Stimulated activated CD4-positive, alpha-beta T cell treated with anti-CD3 and anti-CD28 coated beads, Interleukin-2, amount 100 ng/mL, for 48 hours (primary cell): ENCODE measurements at regions not wholly inside any gene's neighbourhood (a gene's known extent, or its start where the extent isn't known, plus 50 kb on each side); places are given as distances from the start of the nearest gene placed in this dataset.
"Not testable (repeated sequence)": the region's sequence is repeated elsewhere in the genome, so short reads cannot be mapped to it uniquely, and the experiment has no call there.

Source experiments
- DNase-seq, 2 donors: peaks; one replicate each; pipeline ENCODE4 v3.0.0-alpha.2; 2020

DNA sequence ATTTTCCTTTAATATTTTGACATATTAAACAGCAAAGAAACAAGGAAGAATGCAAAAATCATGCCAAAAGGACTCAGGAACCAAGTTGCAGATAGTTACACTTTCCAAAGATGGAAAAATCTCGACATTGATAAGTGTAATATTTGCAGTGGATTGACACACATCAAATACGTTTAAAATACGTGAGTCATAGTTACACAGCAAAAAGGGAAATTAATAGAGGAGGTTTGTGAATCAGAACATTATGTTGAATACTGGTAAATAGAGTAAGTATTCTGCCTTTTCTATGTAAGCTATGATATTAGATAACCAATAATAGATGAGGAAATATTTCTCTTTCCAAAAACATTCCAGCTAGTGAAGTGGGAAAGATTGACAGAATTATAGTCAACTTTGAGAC lies 1761.3 kb upstream of the IGFBP7 start:
- no peak for DNase-seq

DNA sequence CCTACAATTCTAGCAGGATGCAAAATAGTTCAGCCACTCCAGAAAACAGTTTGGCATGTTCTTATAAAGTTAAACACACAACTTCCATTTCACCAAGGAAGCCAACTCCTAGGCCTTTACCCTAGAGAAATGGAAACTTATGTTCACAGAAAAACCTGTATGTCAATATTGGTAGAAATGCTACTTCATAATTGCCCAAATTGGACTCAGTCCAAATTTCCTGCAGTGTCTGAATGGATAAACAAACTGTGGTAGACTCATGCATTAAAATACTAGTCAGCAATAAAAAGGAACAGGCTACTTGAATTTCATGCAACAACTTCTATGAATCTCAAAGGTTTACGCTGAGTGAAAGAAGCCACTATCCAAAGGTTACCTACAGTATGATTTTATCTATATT lies 1738.8 kb upstream of the IGFBP7 start:
- DNase-seq = no peak

- DNase-seq = no peak
Measured at GRCh38 chr4:58843455-58843854, 1733.3 kb upstream of the IGFBP7 start.

DNA sequence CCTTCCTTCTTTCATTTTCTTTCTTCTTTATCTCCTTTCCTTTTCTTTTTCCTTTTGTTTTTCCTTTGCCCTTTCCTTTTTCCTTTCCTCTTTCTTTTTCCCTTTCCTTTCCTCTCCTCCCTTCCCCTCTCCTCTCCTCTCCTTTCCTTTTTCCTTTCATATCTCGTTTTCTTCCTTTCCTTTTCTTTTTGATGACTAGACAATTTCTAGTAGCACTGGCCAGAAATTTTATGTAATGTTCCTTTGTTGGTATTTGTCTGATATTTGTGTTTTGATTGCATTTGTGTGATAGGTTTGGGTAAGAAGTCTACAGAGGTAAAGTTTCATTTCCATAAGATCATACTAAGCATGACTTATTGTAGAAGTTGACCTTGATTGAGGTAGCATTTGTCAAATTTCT lies 1722.9 kb upstream of the IGFBP7 start:
- no peak for DNase-seq

DNA sequence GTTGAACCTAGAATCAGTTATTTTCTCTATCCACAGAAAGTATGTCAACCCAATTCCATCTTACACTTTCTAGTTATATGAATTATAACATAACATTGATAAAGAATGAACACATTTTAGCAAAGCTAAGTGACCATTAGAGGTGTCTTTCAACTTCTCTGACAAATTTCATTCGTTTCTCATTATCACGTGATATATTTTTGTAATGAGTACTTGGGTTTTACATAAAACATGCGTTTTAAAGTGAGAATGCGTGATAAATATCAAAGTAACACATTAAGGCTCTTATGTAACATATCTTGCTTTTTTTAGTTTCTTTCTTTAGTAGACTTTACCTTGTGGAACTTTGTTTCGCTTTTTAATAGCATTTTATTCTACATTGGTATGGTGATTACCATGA lies 1715.1 kb upstream of the IGFBP7 start:
- DNase-seq = no peak

- not testable (repeated sequence) for DNase-seq
Measured at GRCh38 chr4:58818560-58818959, 1708.4 kb upstream of the IGFBP7 start.

- no peak for DNase-seq
Measured at GRCh38 chr4:58809948-58810347, 1699.8 kb upstream of the IGFBP7 start.

GRCh38 chr4:58809366-58809765 lies 1699.2 kb upstream of the IGFBP7 start:
- no peak for DNase-seq

DNA sequence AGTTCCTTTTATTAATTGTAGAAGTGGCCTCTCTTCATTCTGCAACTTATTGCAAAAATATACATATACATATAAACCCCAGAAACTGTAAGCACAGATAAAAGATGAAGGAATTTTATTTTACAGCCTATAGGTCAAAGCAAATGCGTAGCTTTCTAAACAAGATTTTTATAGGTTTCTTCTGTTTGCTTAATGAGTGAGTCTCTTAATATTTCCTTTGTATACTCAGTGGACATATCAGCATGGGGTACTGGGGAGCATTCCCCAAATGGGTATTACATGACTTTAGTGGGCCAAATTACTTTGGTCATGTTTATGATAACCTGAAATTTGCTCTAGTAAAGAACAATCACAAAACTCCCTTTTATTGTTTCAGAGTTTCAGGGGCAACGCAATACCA lies 1698.6 kb upstream of the IGFBP7 start:
- DNase-seq = no peak

GRCh38 chr4:58807843-58808615 lies 1697.8 kb upstream of the IGFBP7 start:
- no peak for DNase-seq

DNA sequence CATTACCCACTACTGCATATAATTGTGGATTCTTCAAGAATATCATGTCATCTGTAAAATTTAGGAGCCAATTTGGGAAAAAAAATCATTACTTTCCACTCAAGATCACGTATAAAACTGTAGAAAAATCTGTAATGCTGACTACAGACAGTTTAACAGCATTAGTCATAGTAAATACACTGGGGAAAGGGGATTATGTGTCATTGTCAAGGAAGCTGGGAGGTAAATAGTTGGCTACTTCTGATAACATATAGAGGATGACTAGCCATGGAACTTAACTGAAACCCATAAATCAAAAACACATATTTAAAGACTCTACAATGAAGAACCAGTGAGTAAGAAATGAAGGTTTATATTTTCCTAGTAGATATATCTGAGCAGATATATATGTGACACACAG lies 1666.4 kb upstream of the IGFBP7 start:
- no peak for DNase-seq

- DNase-seq = no peak
Measured at GRCh38 chr4:58767598-58767997, 1657.4 kb upstream of the IGFBP7 start.

DNA sequence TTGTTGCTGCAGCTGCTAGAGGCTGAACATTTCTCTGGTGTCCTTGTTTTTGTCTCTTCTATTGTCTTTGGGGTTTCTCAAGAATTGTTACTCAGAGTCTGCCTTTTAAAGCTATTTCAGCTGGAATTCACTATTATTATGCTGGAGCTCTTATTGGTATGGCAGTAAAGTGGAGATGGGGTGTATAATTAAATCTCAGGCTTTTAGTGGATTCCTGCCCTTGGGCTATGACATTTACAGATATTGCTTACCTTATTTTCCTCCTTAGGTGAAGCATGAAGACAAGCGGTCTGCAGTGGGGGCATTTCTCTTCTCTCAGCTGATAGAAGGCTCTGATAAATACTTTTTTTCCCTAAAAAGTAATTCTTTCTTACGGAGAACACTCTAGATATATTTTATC lies 1656.6 kb upstream of the IGFBP7 start:
- DNase-seq = no peak

GRCh38 chr4:58761563-58761962 lies 1651.4 kb upstream of the IGFBP7 start:
- no peak for DNase-seq

GRCh38 chr4:58760737-58761136 lies 1650.6 kb upstream of the IGFBP7 start:
- no peak for DNase-seq

DNA sequence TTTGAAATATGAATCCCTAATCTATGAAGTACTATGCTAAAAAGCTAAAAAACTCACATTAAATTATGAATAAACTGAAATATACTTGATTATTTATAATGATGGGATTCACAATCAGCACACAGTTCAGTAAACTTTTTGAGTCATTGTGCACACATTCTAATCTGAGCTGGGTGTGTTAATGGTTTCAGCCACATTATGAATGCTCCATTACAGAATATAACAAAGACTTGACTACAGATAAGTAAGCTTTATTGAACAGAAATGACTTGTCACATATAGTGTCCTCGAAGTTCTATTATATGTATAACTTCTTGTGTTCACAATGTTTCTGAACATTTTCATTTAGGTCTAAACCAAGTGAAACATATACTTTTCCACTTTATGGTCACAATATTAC lies 1649.9 kb upstream of the IGFBP7 start:
- DNase-seq = no peak

- DNase-seq = no peak
Measured at GRCh38 chr4:58749206-58749605, 1639.0 kb upstream of the IGFBP7 start.

DNA sequence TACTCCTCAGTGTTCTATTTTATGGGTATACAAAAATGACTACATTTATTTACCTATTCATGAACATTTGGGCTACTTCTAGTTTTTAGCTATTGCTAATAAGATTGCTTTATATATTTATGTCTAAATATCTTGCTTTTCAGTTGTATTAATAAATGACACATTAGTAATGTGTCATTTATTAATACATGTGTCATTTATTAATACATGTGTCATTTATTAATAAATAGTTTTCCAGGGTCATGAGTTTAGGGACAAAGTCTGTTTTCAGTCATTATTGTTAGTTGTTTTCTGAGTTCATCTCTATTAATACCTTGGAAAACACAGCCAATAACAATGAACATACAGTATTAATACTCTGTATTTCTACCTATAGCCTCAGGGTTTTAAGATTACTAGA lies 1630.7 kb upstream of the IGFBP7 start:
- no peak for DNase-seq

- no peak for DNase-seq
Measured at GRCh38 chr4:58739275-58739674, 1629.1 kb upstream of the IGFBP7 start.

- DNase-seq = no peak
Measured at GRCh38 chr4:58738375-58738774, 1628.2 kb upstream of the IGFBP7 start.

DNA sequence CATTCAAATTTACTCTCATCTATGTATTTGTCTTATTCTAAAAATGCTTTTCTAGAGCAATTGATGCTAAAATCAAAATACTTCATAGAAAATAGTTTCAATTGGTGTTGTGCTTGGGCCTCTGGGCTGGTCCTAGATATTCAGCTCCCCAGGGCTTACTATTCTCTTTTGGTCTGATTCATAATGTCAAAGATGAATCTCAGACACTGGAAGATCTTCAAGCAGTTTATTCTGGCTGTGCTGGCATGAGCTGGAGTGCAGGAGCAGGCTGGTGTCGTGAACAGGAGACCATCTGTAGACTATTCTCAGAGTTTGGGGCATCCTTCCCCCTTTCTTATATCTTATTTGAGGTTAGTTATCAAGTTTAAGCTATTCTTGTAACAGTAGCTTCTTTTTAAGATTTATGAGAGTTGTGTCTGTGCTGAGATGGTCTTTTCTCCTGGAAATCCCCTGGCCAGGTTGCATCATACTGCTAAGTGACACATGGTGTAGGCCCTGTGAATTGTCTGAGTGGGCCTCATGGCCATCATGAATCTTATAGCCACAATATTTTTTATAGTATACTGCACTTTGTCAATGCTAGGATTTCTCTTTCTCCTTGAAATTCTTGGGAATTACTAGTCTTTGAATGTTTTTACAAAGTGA lies 1624.0 kb upstream of the IGFBP7 start:
- DNase-seq = no peak

DNA sequence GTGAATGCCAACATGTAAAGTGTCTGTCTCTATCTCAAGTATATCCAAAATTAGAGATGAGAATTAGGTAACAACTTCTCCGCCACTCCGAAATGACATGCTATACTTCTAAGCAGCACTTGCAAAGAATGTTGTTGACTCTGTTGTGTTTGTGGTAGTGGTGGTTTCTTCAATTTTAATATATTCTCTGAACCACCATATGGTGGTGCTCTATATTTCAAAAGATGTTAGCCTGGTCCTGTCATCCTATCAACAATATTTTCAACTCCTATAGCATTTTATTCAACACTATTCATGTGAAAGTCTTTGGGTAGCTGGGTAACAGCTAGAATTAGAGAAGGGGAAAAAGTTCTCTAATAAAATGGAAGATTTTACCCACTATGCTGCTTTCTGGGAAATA lies 1622.8 kb upstream of the IGFBP7 start:
- DNase-seq = no peak

GRCh38 chr4:58723954-58724353 lies 1613.8 kb upstream of the IGFBP7 start:
- no peak for DNase-seq

GRCh38 chr4:58711039-58711438 lies 1600.9 kb upstream of the IGFBP7 start:
- no peak for DNase-seq

- DNase-seq = no peak
Measured at GRCh38 chr4:58688568-58688967, 1578.4 kb upstream of the IGFBP7 start.
